NT2/D1 (cell line): ENCODE measurements at regions not wholly inside any gene's neighbourhood (a gene's known extent, or its start where the extent isn't known, plus 50 kb on each side); places are given as distances from the start of the nearest gene placed in this dataset.

ENCODE experiments used
- DNase-seq: peaks from one replicate; pipeline ENCODE4 v3.0.0-alpha.2; 2011; ENCODE audit warnings: low read depth, low spot score
- H3K27me3 ChIP-seq: 2 replicates; pipeline ENCODE4 v1.6.0; 2011; ENCODE audit warnings: mild to moderate bottlenecking; ENCODE audit not compliant: insufficient read length, insufficient read depth
- H3K36me3 ChIP-seq: 2 replicates; pipeline ENCODE4 v1.6.1; 2011; ENCODE audit warnings: mild to moderate bottlenecking, low read length, mixed read lengths; ENCODE audit not compliant: insufficient read depth, insufficient read length
- H3K4me1 ChIP-seq: 2 replicates; pipeline ENCODE4 v1.5.1; 2011; ENCODE audit not compliant: insufficient read depth, insufficient read length
- H3K4me3 ChIP-seq: 2 replicates; pipeline ENCODE4 v1.5.1; 2011; ENCODE audit warnings: low read depth; ENCODE audit not compliant: insufficient read length
- H3K9ac ChIP-seq: 2 replicates; pipeline ENCODE4 v1.6.0; 2011; ENCODE audit warnings: low read depth; ENCODE audit not compliant: insufficient read length
- H3K9me3 ChIP-seq: 2 replicates; pipeline ENCODE4 v1.5.1; 2011; ENCODE audit warnings: mild to moderate bottlenecking, low read length; ENCODE audit not compliant: insufficient read depth
- SUZ12 ChIP-seq: IDR thresholded peaks from 2 replicates; pipeline ENCODE4 v1.6.1; 2011; ENCODE audit not compliant: insufficient read length, insufficient read depth; ENCODE audit errors: extremely low read depth
- YY1 ChIP-seq: IDR thresholded peaks from 2 replicates; pipeline ENCODE4 v1.6.1; 2011; ENCODE audit not compliant: insufficient read length, insufficient read depth
- ZNF274 ChIP-seq: IDR thresholded peaks from 2 replicates; pipeline ENCODE4 v1.6.1; 2011; ENCODE audit warnings: mild to moderate bottlenecking, low read depth, low read length

DNA sequence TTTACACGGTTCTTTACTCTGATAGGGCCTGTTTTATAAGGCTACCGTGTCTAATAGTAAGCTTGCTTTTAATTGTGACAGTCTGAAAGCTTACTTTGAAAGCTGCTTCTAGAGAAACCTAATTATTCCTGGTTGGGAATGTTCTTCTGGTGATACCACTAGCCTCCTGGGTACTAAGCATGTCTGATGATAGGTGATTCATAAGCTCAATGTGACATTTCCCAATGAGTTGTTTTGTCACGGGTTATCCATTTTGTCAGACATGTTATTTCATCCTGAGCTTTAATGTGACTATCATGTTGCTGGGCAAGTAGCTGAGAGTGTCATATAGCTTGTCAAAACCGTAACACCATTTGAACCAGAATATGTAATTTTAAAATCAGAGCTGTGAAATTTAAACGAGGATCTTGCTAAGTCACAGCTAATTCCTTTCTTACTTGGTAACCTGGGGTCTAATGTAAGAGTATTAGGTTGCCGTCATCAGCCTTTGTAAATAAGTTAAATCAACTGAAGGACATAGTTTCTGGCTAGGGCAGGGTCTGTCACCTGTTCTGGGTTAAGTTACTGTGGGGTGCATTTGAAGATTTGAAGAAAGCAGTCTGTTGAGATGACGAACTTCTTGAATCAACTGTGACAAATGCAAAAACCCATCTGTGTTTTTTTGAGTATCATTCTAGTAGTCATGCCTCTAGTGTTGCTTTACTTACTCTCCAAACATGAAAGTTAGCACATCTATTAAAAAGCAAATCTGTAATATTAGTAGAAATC is 529.2 kb downstream of the USP25 start:
- Histone ChIP-seq H3K4me1 (no peaks in the 10 kb centered on the region), H3K4me3 (no peak overlapping the region)
- no peak for DNase-seq

DNA sequence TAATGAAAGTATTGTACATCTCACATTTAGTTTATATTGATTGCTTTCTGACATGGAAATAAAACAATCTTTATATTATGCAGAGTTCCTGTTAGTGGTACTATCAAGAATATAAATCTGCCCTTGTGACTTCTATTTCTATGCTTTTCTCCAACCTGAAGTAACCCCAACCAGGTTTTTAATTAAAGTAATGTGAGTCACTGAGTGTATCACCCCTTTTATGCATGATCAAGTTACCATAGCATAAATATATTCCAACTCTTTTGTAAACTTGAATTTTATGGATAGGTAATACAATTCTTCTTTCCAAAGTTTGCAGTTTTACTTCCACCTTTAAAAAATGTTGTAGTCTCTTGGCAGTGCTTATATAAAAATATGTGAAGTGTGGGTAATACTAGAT is 532.3 kb downstream of the USP25 start:
- Histone ChIP-seq H3K4me1 (no peaks in the 10 kb centered on the region), H3K4me3 (no peak overlapping the region), H3K36me3 (no peaks in the 10 kb centered on the region), H3K9ac (no peak overlapping the region), H3K9me3 (no peaks in the 10 kb centered on the region), H3K27me3 (no peaks in the 10 kb centered on the region)
- no peak for DNase-seq
- no peak for TF ChIP-seq YY1
- TF ChIP-seq ZNF274: no peak
- TF ChIP-seq SUZ12: no peak

More for the DNA sequence above, 529.2 kb downstream of the USP25 start:
- H3K9me3 ChIP-seq: no peaks in the 10 kb centered on the region
- H3K36me3 ChIP-seq: no peaks in the 10 kb centered on the region
- TF ChIP-seq ZNF274 (no peak), YY1 (no peak), SUZ12 (no peak)
- H3K27me3 ChIP-seq: no peaks in the 10 kb centered on the region
- no peak overlapping the region for H3K9ac ChIP-seq

DNA sequence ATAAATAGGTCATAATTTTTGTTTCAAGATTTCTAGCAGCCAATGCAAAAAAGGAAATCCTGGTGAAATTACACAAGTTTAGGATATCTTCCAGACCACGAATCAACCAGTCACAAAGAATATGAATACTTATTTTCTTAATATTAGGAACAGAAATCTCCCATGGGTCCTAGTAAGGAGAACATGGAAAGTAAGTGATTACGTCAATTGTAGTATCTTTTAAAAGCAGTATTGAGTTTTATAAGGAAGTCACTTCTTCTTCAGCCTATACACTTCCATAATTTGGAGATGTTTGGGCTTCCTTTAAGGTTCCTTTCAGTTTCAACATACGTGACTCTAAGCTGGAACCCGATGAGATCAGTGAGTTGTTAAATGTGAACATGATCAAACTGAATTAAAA is 534.5 kb downstream of the USP25 start:
- H3K4me3 ChIP-seq: no peak overlapping the region
- H3K27me3 ChIP-seq: no peaks in the 10 kb centered on the region
- H3K4me1 ChIP-seq: no peaks in the 10 kb centered on the region
- H3K9ac ChIP-seq: no peak overlapping the region
- H3K36me3 ChIP-seq: no peaks in the 10 kb centered on the region
- H3K9me3 ChIP-seq: no peaks in the 10 kb centered on the region
- DNase-seq: no peak
- no peak for TF ChIP-seq YY1
- TF ChIP-seq SUZ12: no peak
- no peak for TF ChIP-seq ZNF274

DNA sequence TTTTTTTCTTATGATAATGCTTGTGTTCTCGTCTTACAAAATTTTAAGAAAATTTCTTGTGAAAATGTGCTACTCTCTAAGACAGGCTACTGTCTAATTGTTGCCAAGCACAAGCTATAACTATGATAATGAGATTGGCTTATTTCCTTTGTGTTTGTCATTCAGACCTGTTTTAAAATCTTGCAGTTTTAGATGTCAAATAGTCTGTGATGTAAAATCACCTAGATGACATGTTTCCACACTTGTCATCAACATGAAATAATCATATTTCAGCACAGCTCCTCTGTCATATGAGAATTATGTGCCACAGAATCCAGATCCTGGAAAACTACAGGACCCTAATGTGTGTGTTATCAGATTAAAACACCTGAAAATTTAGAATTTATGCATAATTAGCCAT is 539.7 kb downstream of the USP25 start:
- Histone ChIP-seq H3K27me3 (no peaks in the 10 kb centered on the region), H3K9ac (no peak overlapping the region), H3K36me3 (no peaks in the 10 kb centered on the region), H3K4me3 (no peak overlapping the region), H3K4me1 (no peaks in the 10 kb centered on the region), H3K9me3 (no peaks in the 10 kb centered on the region)
- TF ChIP-seq ZNF274 (no peak), YY1 (no peak), SUZ12 (no peak)
- DNase-seq: no peak

DNA sequence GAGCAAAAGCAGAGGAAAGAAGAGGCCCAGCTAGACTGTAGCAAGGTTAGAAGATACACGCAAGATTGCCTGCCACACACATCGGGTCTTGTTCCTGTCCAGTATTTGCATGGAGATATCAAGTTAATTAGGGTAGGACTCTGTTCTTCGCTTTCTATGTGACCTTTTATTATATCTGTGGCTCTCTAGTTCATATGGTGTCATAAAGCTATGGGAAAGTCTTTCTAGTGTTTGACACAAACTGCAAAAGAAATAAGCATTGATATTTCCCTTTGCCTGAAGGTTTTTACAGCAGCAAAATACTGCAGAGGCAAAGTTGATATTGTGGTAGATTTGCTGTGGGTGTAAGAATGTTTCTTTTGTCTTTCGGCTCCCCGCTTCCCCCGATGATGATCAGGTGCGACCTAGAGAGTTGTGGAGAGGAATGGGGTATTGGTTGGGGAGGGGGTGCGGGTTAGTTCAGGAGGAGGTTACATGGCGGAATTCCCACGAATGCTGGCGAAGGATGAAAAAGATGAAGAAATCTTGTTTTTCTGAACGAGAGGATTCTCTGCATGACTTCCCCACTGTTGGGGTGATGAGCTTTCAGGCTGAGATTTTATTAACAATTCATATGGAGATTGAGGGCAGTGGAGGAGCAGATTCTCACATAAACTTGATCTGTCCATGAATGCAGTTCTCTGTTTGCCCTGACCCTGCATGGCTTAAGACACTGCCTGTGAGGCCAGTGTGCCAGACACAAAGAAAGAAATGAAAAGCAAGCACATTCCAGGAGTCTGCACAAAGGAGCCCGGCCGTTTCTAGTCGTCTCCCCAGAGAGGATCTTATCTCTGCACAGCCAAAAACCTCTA is 550.2 kb downstream of the USP25 start:
- Histone ChIP-seq H3K4me1 (peaks cover 3% of the 10 kb centered on the region), H3K36me3 (no peaks in the 10 kb centered on the region), H3K27me3 (no peaks in the 10 kb centered on the region), H3K4me3 (no peak overlapping the region), H3K9ac (no peak overlapping the region), H3K9me3 (no peaks in the 10 kb centered on the region)
- DNase-seq: peak; percentile 90
- TF ChIP-seq YY1 (no peak), ZNF274 (no peak), SUZ12 (no peak)

DNA sequence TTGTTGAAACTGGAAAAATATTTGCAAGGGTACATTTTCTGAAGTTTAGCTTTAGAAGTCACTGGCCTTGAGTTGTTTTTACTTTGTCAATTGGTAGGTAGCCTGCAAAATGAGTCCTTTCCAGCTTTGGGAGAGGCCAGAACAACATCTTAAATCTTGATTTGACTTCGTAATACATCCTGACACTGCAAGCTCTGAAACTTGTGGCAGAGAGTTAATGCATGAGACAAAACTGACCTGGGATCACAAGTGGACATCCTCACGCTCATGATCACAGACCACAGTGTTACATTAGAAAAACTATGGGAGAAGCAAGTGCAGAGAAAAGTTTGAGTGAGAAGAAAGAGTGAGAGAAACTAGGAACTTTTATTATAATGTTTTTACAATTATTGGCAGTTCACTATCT is 550.9 kb downstream of the USP25 start:
- no peak for DNase-seq
- Histone ChIP-seq H3K9me3 (no peaks in the 10 kb centered on the region), H3K4me3 (no peak overlapping the region), H3K4me1 (peaks cover 3% of the 10 kb centered on the region), H3K36me3 (no peaks in the 10 kb centered on the region), H3K9ac (no peak overlapping the region), H3K27me3 (no peaks in the 10 kb centered on the region)
- no peak for TF ChIP-seq ZNF274
- no peak for TF ChIP-seq SUZ12
- no peak for TF ChIP-seq YY1

DNA sequence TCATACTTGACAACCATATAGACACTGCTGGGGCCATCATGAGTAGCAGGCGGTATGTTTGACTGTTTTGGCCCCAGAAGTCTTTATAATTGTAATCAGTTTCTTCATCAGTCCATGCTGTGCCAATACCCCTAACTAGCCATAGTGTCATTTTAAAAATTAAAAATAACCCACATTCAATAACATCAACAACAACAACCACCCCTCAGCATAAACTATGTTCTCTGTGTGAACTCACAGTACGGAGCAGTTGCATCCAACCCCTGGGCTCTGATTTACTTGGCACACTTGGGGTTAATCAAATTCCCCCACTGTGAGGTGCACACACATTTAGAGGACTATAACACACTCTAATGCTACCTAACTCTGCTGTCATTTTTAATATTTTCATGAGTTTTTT is 553.7 kb downstream of the USP25 start:
- Histone ChIP-seq H3K4me1 (peaks cover 3% of the 10 kb centered on the region), H3K4me3 (no peak overlapping the region), H3K27me3 (no peaks in the 10 kb centered on the region), H3K9ac (no peak overlapping the region), H3K36me3 (no peaks in the 10 kb centered on the region), H3K9me3 (no peaks in the 10 kb centered on the region)
- no peak for TF ChIP-seq ZNF274
- no peak for TF ChIP-seq SUZ12
- no peak for TF ChIP-seq YY1
- DNase-seq: no peak

DNA sequence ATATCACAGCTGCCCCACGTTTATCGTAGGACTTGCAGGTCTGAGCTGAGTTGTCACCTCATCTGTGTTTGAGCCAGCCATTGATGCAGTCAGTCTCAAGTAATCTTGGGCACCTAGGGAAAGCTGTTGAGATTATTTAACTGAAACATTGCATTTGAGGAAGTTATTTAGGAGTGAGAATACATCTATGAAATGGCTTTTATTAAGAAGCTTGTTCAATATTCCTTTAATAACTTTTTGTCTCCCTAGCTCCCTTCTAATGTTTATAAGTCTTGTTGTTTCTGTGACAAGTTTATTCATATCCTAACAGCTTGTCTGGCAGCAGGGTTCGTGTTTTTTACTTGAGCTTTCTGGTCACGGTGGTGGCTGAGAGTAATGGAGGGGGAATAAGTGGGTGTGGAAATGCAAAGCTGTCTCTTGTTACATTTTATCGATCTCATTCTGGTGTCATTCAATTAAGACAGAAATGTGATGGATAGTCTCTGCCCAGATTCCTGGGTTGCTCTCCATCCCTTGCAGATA is 555.9 kb downstream of the USP25 start:
- H3K36me3 ChIP-seq: no peaks in the 10 kb centered on the region
- H3K9me3 ChIP-seq: no peaks in the 10 kb centered on the region
- no peak overlapping the region for H3K9ac ChIP-seq
- no peaks in the 10 kb centered on the region for H3K27me3 ChIP-seq
- no peak for DNase-seq
- H3K4me1 ChIP-seq: no peaks in the 10 kb centered on the region
- H3K4me3 ChIP-seq: no peak overlapping the region
- TF ChIP-seq YY1 (no peak), SUZ12 (no peak), ZNF274 (no peak)
